Vagina (tissue), 2 donors: ENCODE measurements at regions not wholly inside any gene's neighbourhood (a gene's known extent, or its start where the extent isn't known, plus 50 kb on each side); places are given as distances from the start of the nearest gene placed in this dataset.
"Not testable (repeated sequence)": the region's sequence is repeated elsewhere in the genome, so short reads cannot be mapped to it uniquely, and the experiment has no call there.

Experiments used
- DNase-seq, 2 donors: peaks; one replicate each; pipeline ENCODE4 v3.0.0-alpha.2; 2017; ENCODE audit errors: extremely low spot score in 2 of 2
- H3K27ac ChIP-seq: fragments of 200-600 bp; sonication (generic); one replicate; pipeline ENCODE4 v1.5.1; 2019
- H3K27me3 ChIP-seq: fragments of 200-600 bp; sonication (generic); one replicate; pipeline ENCODE4 v1.5.1; 2019
- H3K36me3 ChIP-seq, 2 donors: fragments of 200-600 bp; sonication (generic); one replicate each; pipeline ENCODE4 v1.5.1; 2017 to 2019
- H3K4me1 ChIP-seq: fragments of 200-600 bp; sonication (generic); one replicate; pipeline ENCODE4 v1.5.1; 2019
- H3K4me3 ChIP-seq, 2 donors: fragments of 200-600 bp; sonication (generic); 1 replicate in 1 of 2; 2 replicates in 1 of 2; pipeline ENCODE4 v1.5.1; 2016 to 2019
- H3K9me3 ChIP-seq: fragments of 200-600 bp; sonication (generic); one replicate; pipeline ENCODE4 v1.5.1; 2019
- intact Hi-C: fragments of 100-400 bp; cut with DNase I; formaldehyde crosslinking; loops from one replicate; pipeline ENCODE4 v1.15.1; 2023

- DNase-seq, H3K36me3 ChIP-seq, H3K27ac ChIP-seq, H3K9me3 ChIP-seq, H3K4me3 ChIP-seq, H3K4me1 ChIP-seq, H3K27me3 ChIP-seq, intact Hi-C loops: not testable (repeated sequence)
These were observed 152.7 kb downstream of the SPATA31A6 start for GRCh38 chr9:42335984-42336657.

GRCh38 chr9:42338275-42338674 lies 154.8 kb downstream of the SPATA31A6 start:
- H3K27me3 ChIP-seq, intact Hi-C loops: not testable (repeated sequence)

GRCh38 chr9:42339671-42340434 lies 156.4 kb downstream of the SPATA31A6 start:
- H3K36me3 ChIP-seq, H3K4me3 ChIP-seq, H3K9me3 ChIP-seq, H3K27ac ChIP-seq, intact Hi-C loops, DNase-seq, H3K27me3 ChIP-seq, H3K4me1 ChIP-seq: not testable (repeated sequence)

More at GRCh38 chr9:42338275-42338674, 154.8 kb downstream of the SPATA31A6 start:
- not testable (repeated sequence) for H3K4me3 ChIP-seq, DNase-seq, H3K36me3 ChIP-seq, H3K9me3 ChIP-seq, H3K4me1 ChIP-seq, H3K27ac ChIP-seq

GRCh38 chr9:42340435-42340723 lies 156.9 kb downstream of the SPATA31A6 start:
- H3K4me1 ChIP-seq, H3K36me3 ChIP-seq, H3K9me3 ChIP-seq, H3K27ac ChIP-seq, DNase-seq, H3K27me3 ChIP-seq, H3K4me3 ChIP-seq, intact Hi-C loops: not testable (repeated sequence)

GRCh38 chr9:42341860-42342259 lies 158.4 kb downstream of the SPATA31A6 start:
- intact Hi-C loops, H3K27me3 ChIP-seq, H3K4me1 ChIP-seq, H3K27ac ChIP-seq, DNase-seq, H3K9me3 ChIP-seq, H3K36me3 ChIP-seq, H3K4me3 ChIP-seq: not testable (repeated sequence)

GRCh38 chr9:42342297-42342696 lies 158.8 kb downstream of the SPATA31A6 start:
- DNase-seq, H3K27me3 ChIP-seq, H3K4me1 ChIP-seq, intact Hi-C loops, H3K4me3 ChIP-seq, H3K9me3 ChIP-seq, H3K36me3 ChIP-seq, H3K27ac ChIP-seq: not testable (repeated sequence)

GRCh38 chr9:42344508-42344907 lies 161.0 kb downstream of the SPATA31A6 start:
- H3K4me3 ChIP-seq, H3K27me3 ChIP-seq, H3K27ac ChIP-seq, H3K36me3 ChIP-seq, intact Hi-C loops, DNase-seq, H3K4me1 ChIP-seq, H3K9me3 ChIP-seq: not testable (repeated sequence)

- H3K4me1 ChIP-seq, intact Hi-C loops, DNase-seq, H3K27ac ChIP-seq, H3K27me3 ChIP-seq, H3K36me3 ChIP-seq, H3K9me3 ChIP-seq, H3K4me3 ChIP-seq: not testable (repeated sequence)
These were observed 163.5 kb downstream of the SPATA31A6 start for GRCh38 chr9:42346916-42347315.

- DNase-seq, H3K27me3 ChIP-seq, H3K4me3 ChIP-seq, H3K36me3 ChIP-seq, H3K9me3 ChIP-seq, H3K4me1 ChIP-seq, intact Hi-C loops, H3K27ac ChIP-seq: not testable (repeated sequence)
These were observed 165.7 kb downstream of the SPATA31A6 start for GRCh38 chr9:42349181-42349580.

- H3K9me3 ChIP-seq, H3K4me3 ChIP-seq, H3K36me3 ChIP-seq, intact Hi-C loops, DNase-seq, H3K27me3 ChIP-seq, H3K4me1 ChIP-seq, H3K27ac ChIP-seq: not testable (repeated sequence)
These were observed 167.0 kb downstream of the SPATA31A6 start for GRCh38 chr9:42350412-42350811.

- H3K9me3 ChIP-seq, H3K27me3 ChIP-seq, H3K36me3 ChIP-seq, intact Hi-C loops, H3K4me3 ChIP-seq, H3K27ac ChIP-seq, DNase-seq, H3K4me1 ChIP-seq: not testable (repeated sequence)
These were observed 174.3 kb downstream of the SPATA31A6 start for GRCh38 chr9:42357604-42358373.

- DNase-seq, H3K27me3 ChIP-seq, H3K4me3 ChIP-seq, intact Hi-C loops, H3K27ac ChIP-seq, H3K4me1 ChIP-seq, H3K9me3 ChIP-seq, H3K36me3 ChIP-seq: not testable (repeated sequence)
These were observed 175.3 kb downstream of the SPATA31A6 start for GRCh38 chr9:42358626-42359247.
